Activated effector memory CD4-positive, alpha-beta T cell treated with anti-CD3 and anti-CD28 coated beads, Interleukin-2, amount 50 U/mL, for 16 hours (primary cell): ENCODE measurements at regions not wholly inside any gene's neighbourhood (a gene's known extent, or its start where the extent isn't known, plus 50 kb on each side); places are given as distances from the start of the nearest gene placed in this dataset.
"Not testable (repeated sequence)": the region's sequence is repeated elsewhere in the genome, so short reads cannot be mapped to it uniquely, and the experiment has no call there.

Experiments used
- DNase-seq: peaks from one replicate; pipeline ENCODE4 v3.0.0-alpha.2; 2020

GRCh38 chr9:124084087-124084486, 72.5 kb downstream of the LHX2 start:
- DNase-seq: no peak

DNA sequence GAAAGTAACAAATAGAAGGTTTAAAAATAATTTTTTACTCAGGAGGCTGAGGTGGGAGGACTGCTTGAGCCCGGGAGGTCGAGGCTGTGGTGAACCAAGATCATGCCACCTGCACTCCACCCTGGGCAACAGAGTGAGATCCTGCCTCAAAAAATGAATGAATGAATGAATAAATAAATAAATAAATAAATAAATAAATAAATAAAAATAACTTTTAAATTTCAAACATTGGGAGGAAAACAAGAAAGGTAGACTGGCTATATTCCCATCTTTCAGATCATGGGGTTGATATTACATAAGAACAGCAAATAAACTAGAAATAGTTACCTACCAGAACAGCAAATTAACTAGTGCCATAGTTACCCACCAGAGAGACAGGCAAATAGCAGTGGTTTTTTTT, 75.7 kb downstream of the LHX2 start:
- no peak for DNase-seq

GRCh38 chr9:124088476-124088837, 76.9 kb downstream of the LHX2 start:
- no peak for DNase-seq

DNA sequence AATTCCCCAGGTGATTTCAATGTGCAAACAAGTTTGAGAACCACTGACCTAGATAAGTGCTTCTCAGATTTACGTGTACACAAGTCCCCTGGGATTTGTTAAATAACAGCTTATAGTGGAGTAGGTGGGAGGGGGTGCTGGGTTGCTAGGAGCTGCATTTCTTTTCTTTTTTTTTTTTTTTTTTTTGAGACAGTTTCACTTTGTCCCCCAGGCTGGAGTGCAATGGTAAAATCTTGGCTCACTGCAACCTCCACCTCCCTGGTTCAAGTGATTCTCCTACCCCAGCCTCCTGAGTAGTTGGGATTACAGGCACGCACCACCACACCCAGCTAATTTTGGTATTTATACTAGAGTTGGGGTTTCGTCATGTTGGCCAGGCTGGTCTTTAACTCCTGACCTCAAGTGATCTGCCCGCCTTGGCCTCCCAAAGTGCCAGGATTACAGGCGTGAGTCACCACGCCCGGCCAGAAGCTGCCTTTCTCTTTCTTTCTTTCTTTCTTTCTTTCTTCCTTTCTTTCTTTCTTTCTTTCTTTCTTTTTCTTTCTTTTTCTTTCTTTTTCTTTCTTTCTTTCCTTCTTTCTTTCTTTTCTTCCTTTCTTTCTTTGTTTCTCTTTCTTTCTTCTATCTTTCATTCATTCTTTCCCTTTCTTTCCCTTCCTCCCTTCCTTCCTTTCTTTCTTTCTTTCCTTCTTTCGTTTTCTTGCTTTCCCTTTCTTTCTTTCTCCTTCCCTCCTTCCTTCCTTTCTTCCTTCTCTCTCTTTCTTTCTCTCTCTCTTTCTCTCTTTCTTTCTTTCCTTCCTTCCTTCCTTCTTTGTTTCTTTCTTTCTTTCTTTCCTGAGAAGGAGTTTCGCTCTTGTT, 78.3 kb downstream of the LHX2 start:
- not testable (repeated sequence) for DNase-seq

GRCh38 chr9:124098141-124098905, 86.8 kb downstream of the LHX2 start:
- no peak for DNase-seq

GRCh38 chr9:124099860-124100259, 88.3 kb downstream of the LHX2 start:
- DNase-seq: no peak

GRCh38 chr9:124101215-124101968, 89.8 kb downstream of the LHX2 start:
- DNase-seq: no peak

- DNase-seq: no peak
Measured at GRCh38 chr9:124101969-124102345, 90.4 kb downstream of the LHX2 start.

- DNase-seq: no peak
Measured at GRCh38 chr9:124102363-124102762, 90.8 kb downstream of the LHX2 start.

DNA sequence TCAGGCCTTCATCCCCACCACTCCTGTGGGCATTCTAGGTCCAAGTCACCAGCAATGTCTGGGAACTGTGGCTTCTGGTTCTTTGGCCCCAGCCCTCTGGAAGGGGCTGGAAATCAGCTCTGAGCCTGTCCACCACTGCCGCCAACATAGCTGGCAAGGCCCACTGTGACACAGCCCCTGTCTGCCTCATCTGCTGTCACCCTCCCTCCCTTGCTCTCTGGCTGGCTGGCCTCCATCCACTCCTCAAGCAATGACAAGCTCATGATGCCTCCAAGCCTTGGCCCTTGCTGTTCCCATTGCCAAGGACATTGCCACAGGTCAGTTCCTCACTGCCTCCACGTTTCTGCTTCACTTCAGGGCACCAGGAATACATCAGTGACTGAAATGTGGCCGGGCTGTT, 93.7 kb downstream of the LHX2 start:
- no peak for DNase-seq

DNA sequence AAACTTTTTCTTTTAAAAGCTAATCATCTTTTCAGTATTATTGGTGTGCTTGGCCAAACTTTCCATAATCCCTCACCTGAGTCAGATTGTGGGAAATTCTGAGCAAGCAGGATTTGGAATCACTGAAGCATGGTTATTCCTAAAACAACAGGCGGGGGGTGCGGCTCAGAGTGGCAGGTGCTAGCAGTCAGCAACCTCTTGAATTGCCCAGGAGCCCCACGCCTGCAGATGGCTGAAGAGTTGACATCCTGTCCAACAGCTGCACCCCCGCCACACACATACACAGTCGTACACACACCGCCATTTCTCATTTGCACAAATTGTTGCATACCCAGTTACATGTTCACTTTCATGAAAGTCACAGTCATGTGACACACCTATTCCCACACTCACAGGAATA, 96.6 kb downstream of the LHX2 start:
- no peak for DNase-seq

- peak; percentile 72 for DNase-seq
Measured at GRCh38 chr9:124110307-124110915, 98.8 kb downstream of the LHX2 start.

DNA sequence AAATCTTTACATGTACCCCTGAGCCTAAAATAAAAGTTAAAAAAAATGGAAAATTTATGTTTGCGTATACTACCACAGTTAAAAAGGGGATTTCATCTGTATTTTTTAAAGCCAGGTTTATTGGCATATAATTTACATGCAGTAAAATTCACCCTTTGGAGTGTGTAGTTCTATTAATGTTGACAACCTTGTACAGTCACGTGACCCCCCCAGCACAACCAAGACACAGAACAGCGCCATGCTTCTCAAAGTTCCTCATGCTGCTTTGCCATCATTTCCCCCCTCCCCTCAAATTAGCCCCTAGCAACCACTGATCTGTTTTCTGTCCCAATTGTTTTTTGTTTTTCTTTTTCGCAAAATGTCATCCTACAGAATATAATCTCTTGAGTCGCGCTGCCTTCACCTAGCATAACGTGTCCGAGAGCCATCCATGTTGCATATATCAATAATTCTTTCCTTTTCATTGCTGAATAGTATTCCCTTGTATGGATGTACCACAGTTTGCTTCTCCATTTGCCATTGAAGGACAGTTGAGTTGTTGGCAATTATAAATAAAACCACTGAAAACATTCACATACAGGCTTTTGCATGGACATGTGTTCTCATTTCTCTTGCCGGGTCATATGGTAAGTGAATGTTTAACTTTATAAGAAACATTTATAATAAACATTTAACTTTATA, 105.3 kb downstream of the LHX2 start:
- DNase-seq: no peak

GRCh38 chr9:124118894-124119293, 107.3 kb downstream of the LHX2 start:
- no peak for DNase-seq

DNA sequence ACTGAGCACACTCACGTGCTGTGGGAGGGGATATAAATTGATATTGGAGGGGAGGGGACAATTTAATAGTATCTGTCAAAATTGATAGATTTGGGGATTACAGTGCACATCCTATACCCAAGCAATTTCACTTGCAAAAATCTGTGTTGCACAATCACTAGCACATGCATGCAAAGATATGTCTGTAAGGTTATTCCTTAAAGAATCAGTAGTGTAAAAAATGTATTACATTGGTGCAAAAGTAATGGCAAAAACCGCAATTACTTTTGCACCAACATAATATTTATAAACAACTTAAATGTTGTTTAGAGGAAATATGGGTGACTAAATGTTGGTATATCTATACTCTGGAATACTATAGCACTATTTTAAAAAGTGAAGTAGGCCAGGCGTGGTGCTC, 108.7 kb downstream of the LHX2 start:
- no peak for DNase-seq

DNA sequence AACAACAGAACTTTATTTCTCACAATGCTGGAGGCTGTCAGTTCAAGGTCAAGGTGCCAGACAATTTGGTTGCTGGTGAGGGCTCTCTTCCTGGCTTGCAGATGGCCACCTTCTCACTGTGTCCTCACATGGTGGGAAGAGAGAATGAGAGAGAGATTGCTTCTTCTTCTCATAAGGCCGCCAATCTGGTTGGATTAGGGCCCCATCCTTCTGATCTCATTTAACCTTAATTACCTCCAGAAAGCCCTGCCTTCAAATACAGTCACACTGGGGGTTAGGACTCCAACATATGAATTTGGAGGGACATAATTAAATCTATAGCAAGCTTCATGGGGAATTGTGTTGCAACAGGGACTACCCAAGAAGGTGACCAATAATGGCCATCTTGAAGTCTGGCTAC, 110.2 kb downstream of the LHX2 start:
- DNase-seq: no peak

DNA sequence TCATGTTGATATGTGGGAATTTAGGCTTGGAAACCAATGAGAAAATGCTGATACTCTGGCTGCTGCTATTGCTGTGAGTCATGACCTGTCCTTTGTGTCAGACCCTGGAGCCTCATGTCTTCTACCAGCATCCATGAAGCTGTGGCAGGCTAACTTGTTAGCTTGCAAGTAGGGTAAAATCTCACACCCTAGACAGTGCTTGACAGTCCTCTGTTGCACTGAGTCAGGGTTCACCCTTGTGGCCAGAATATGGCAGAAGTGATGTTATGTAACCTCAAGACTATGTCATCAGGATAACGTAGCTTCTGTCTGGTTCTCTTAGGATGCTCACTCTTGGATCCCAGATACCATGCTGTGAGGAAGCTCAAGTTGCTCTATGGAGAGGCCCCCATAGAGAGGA, 110.8 kb downstream of the LHX2 start:
- DNase-seq: no peak

GRCh38 chr9:124122813-124123462, 111.4 kb downstream of the LHX2 start:
- DNase-seq: no peak

GRCh38 chr9:124123621-124124020, 112.1 kb downstream of the LHX2 start:
- DNase-seq: not testable (repeated sequence)

- no peak for DNase-seq
Measured at GRCh38 chr9:124124729-124125650, 113.4 kb downstream of the LHX2 start.

DNA sequence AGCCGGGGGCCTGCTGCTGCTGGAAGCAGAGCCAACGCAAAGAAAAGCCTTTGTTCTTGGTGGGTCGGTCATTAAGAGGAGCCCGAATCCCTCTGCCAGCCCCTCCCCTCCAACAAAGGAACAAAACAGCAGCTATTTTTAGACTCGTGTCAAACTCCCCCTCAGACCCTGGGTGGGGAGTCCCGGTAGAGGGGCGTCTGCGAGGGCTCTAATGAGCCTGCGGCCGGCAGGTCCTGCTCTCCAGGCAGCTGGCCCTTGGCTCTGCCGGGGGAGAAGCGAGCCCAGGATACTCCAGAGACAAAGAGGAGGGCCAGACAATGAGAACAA, 114.0 kb downstream of the LHX2 start:
- DNase-seq: no peak
